GM23338 (cell line): ENCODE measurements at regions not wholly inside any gene's neighbourhood (a gene's known extent, or its start where the extent isn't known, plus 50 kb on each side); places are given as distances from the start of the nearest gene placed in this dataset.

Source experiments
- ATAC-seq: fragments of 200-7000 bp; cut with Tn5 transposase; 3 replicates; pipeline ENCODE4 v1.9.1; 2020
- DNase-seq: peaks from one replicate; pipeline ENCODE4 v3.0.0-alpha.2; 2015; ENCODE audit warnings: low spot score
- H2AFZ ChIP-seq: fragments of 200-600 bp; sonication (generic); 2 replicates; pipeline ENCODE4 v1.8.0; 2016; ENCODE audit warnings: antibody characterized with exemption, mild to moderate bottlenecking, moderate library complexity
- H3F3A ChIP-seq: fragments of 200-600 bp; sonication (generic); replicated peaks from 2 replicates; pipeline ENCODE4 v1.8.0; 2017; ENCODE audit warnings: antibody characterized with exemption, mixed run types, low read depth
- H3K27ac ChIP-seq: fragments of 200-600 bp; sonication (generic); 2 replicates; pipeline ENCODE4 v1.6.1; 2016; ENCODE audit warnings: low read depth
- H3K27me3 ChIP-seq: fragments of 200-600 bp; sonication (generic); 2 replicates; pipeline ENCODE4 v1.8.0; 2016; ENCODE audit warnings: mild to moderate bottlenecking, mixed run types, moderate library complexity; ENCODE audit not compliant: insufficient read depth
- H3K36me3 ChIP-seq: fragments of 200-600 bp; sonication (generic); 2 replicates; pipeline ENCODE4 v1.8.0; 2016; ENCODE audit warnings: mild to moderate bottlenecking; ENCODE audit not compliant: insufficient read depth
- H3K4me1 ChIP-seq: fragments of 200-600 bp; sonication (generic); 2 replicates; pipeline ENCODE4 v1.8.0; 2016; ENCODE audit warnings: mild to moderate bottlenecking, moderate library complexity; ENCODE audit not compliant: insufficient read depth
- H3K4me2 ChIP-seq: fragments of 200-600 bp; sonication (generic); 2 replicates; pipeline ENCODE4 v1.7.1; 2017; ENCODE audit warnings: mixed run types
- H3K4me3 ChIP-seq: fragments of 200-600 bp; sonication (generic); 2 replicates; pipeline ENCODE4 v1.6.1; 2016; ENCODE audit warnings: mixed run types
- H3K79me2 ChIP-seq: fragments of 200-600 bp; sonication (generic); replicated peaks from 2 replicates; pipeline ENCODE4 v1.8.0; 2017; ENCODE audit warnings: mild to moderate bottlenecking; ENCODE audit not compliant: insufficient read depth
- H3K9me2 ChIP-seq: fragments of 200-600 bp; sonication (generic); 2 replicates; pipeline ENCODE4 v1.8.0; 2017; ENCODE audit not compliant: insufficient read depth
- H4K20me1 ChIP-seq: fragments of 200-600 bp; sonication (generic); replicated peaks from 2 replicates; pipeline ENCODE4 v1.8.0; 2017; ENCODE audit warnings: mild to moderate bottlenecking; ENCODE audit not compliant: insufficient read depth
- H3K27ac Mint-ChIP-seq: 2 replicates; pipeline ENCODE4 v1.8.0; 2020; ENCODE audit warnings: inconsistent platforms, mild to moderate bottlenecking, moderate library complexity, mixed read lengths
- H3K27me3 Mint-ChIP-seq: 3 replicates; pipeline ENCODE4 v1.8.0; 2022; ENCODE audit warnings: low read depth, mild to moderate bottlenecking, moderate library complexity, mixed read lengths, inconsistent platforms; ENCODE audit not compliant: insufficient read depth, poor library complexity
- H3K36me3 Mint-ChIP-seq: 3 replicates; pipeline ENCODE4 v1.8.0; 2021; ENCODE audit warnings: low read depth, mild to moderate bottlenecking, inconsistent platforms, moderate library complexity, mixed read lengths
- H3K4me1 Mint-ChIP-seq: 3 replicates; pipeline ENCODE4 v1.8.0; 2020; ENCODE audit warnings: mild to moderate bottlenecking, inconsistent platforms, mixed read lengths
- H3K4me3 Mint-ChIP-seq: 3 replicates; pipeline ENCODE4 v1.8.0; 2021; ENCODE audit warnings: moderate library complexity, mild to moderate bottlenecking, inconsistent platforms, mixed read lengths
- H3K9me3 Mint-ChIP-seq: 3 replicates; pipeline ENCODE4 v1.8.0; 2020; ENCODE audit warnings: moderate library complexity, mild to moderate bottlenecking, inconsistent platforms, mixed read lengths
- CREB1 ChIP-seq: fragments of 250-450 bp; sonication (Bioruptor Pico); IDR thresholded peaks from 2 replicates; pipeline ENCODE4 v1.5.0; 2020; ENCODE audit warnings: low read depth, mild to moderate bottlenecking, moderate library complexity
- EZH2 ChIP-seq: fragments of 200-600 bp; sonication (generic); IDR thresholded peaks from one replicate; pipeline ENCODE4 v1.8.0; 2017; ENCODE audit warnings: antibody characterized with exemption, mild to moderate bottlenecking, low read depth; ENCODE audit not compliant: unreplicated experiment
- JUNB ChIP-seq: IDR thresholded peaks from one replicate; pipeline ENCODE4 v1.6.1; 2016; ENCODE audit warnings: antibody characterized with exemption; ENCODE audit not compliant: unreplicated experiment
- NANOG ChIP-seq: IDR thresholded peaks from 2 replicates; pipeline ENCODE4 v1.6.1; 2016; ENCODE audit warnings: antibody characterized with exemption, borderline replicate concordance
- POLR2AphosphoS5 ChIP-seq: IDR thresholded peaks from 2 replicates; pipeline ENCODE4 v1.6.1; 2016; ENCODE audit warnings: antibody characterized with exemption, low read depth
- ZNF331 ChIP-seq: fragments of 250-450 bp; sonication (Bioruptor Pico); IDR thresholded peaks from 2 replicates; pipeline ENCODE4 v1.5.0; 2020; ENCODE audit warnings: low read depth, mild to moderate bottlenecking, moderate library complexity
- ZNF462 ChIP-seq: fragments of 250-450 bp; sonication (Bioruptor Pico); IDR thresholded peaks from 2 replicates; pipeline ENCODE4 v1.5.0; 2020; ENCODE audit warnings: mild to moderate bottlenecking, moderate library complexity
- TF ChIP-seq, protein P1 (sequence below): IDR thresholded peaks from one replicate; pipeline ENCODE4 v1.6.1; 2018; ENCODE audit warnings: antibody characterized with exemption; ENCODE audit not compliant: unreplicated experiment

GRCh38 chr11:112590764-112591163 is 330.1 kb upstream of the PLET1 start (continued):
- TF ChIP-seq, protein P1, sequence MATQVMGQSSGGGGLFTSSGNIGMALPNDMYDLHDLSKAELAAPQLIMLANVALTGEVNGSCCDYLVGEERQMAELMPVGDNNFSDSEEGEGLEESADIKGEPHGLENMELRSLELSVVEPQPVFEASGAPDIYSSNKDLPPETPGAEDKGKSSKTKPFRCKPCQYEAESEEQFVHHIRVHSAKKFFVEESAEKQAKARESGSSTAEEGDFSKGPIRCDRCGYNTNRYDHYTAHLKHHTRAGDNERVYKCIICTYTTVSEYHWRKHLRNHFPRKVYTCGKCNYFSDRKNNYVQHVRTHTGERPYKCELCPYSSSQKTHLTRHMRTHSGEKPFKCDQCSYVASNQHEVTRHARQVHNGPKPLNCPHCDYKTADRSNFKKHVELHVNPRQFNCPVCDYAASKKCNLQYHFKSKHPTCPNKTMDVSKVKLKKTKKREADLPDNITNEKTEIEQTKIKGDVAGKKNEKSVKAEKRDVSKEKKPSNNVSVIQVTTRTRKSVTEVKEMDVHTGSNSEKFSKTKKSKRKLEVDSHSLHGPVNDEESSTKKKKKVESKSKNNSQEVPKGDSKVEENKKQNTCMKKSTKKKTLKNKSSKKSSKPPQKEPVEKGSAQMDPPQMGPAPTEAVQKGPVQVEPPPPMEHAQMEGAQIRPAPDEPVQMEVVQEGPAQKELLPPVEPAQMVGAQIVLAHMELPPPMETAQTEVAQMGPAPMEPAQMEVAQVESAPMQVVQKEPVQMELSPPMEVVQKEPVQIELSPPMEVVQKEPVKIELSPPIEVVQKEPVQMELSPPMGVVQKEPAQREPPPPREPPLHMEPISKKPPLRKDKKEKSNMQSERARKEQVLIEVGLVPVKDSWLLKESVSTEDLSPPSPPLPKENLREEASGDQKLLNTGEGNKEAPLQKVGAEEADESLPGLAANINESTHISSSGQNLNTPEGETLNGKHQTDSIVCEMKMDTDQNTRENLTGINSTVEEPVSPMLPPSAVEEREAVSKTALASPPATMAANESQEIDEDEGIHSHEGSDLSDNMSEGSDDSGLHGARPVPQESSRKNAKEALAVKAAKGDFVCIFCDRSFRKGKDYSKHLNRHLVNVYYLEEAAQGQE, result no peak
- TF ChIP-seq NANOG (no peak), JUNB (no peak), ZNF331 (CRISPR knock-in tag) (no peak)

DNA sequence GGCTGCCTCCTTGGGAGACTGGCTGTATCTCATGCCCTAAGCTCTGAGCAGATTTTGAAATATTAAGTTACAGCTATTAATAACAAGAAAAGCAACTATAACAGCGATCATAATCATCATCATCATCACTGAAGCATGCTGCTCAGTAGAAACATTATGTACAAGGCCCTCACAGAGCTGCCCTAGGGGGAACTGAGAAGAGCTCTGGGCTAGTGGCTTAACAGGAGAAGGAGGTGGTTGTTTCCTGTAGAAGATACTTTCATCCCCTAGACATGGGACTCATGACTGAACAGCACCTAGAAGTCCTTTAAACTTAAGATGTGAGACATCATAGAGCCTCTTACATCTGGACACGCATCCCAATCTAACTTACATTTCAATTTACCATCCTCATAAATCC is 332.8 kb upstream of the PLET1 start:
- Mint-ChIP-seq H3K27me3 (no peaks in the 10 kb centered on the region), H3K36me3 (peaks cover 5% of the 10 kb centered on the region; the same call in 1 of the 3 replicates), H3K9me3 (peaks cover 10% of the 10 kb centered on the region), H3K4me3 (no peak overlapping the region), H3K4me1 (peaks cover 32% of the 10 kb centered on the region), H3K27ac (no peak overlapping the region)
- peaks cover 24% of the 10 kb centered on the region for H3K9me2 ChIP-seq
- H3K36me3 ChIP-seq, result no peaks in the 10 kb centered on the region
- ATAC-seq (no peak), DNase-seq (no peak)
- no peak overlapping the region for H3K27ac ChIP-seq
- H3K27me3 ChIP-seq, result no peaks in the 10 kb centered on the region
- H3F3A ChIP-seq, result 0 out of 2 replicates have a peak, but pooled peaks cover 3% of the 10 kb centered on the region
- no peak overlapping the region for H3K4me3 ChIP-seq
- no peak for TF ChIP-seq EZH2
- no peak for TF ChIP-seq POLR2AphosphoS5
- no peaks in the 10 kb centered on the region for H4K20me1 ChIP-seq
- no peaks in the 10 kb centered on the region for H3K79me2 ChIP-seq
- peaks cover 13% of the 10 kb centered on the region for H3K4me1 ChIP-seq
- no peak overlapping the region for H2AFZ ChIP-seq
- H3K4me2 ChIP-seq, result no peak overlapping the region

DNA sequence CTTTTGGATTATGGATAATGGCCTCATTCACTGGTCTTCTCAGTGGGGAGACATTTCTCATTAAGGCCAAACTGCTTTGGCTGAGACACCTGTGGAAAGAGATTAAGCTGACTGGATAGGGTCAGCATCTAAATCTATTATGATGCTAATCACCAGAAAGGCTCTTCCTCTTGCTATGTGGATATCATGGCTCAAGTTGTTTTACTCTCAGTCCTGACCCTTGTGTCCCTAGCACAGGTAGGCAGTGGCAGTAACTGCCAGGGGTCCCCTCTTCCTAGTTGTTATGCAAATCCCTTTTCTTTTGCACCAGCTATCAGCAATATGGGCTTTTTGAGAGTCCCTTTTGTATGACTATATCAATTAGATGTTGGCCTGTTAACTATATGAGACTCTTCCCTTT is 335.7 kb upstream of the PLET1 start:
- H4K20me1 ChIP-seq, result no peaks in the 10 kb centered on the region
- ATAC-seq, result peak; percentile 64
- H3K4me1 ChIP-seq, result peaks cover 13% of the 10 kb centered on the region
- peaks cover 5% of the 10 kb centered on the region; the same call in 1 of the 3 replicates for H3K36me3 Mint-ChIP-seq
- H3K36me3 ChIP-seq, result no peaks in the 10 kb centered on the region
- peaks cover 21% of the 10 kb centered on the region for H3K4me1 Mint-ChIP-seq
- peak overlapping the region; percentile 43; the same call in 1 of the 2 replicates for H3K4me2 ChIP-seq
- peaks cover 24% of the 10 kb centered on the region for H3K9me2 ChIP-seq
- H3K27me3 ChIP-seq, result no peaks in the 10 kb centered on the region
- TF ChIP-seq CREB1 (no peak), ZNF462 (peak; percentile 35; the same call in 1 of the 2 replicates)
- no peak overlapping the region for H3K4me3 Mint-ChIP-seq
- H3K27me3 Mint-ChIP-seq, result no peaks in the 10 kb centered on the region
- DNase-seq, result no peak
- no peak overlapping the region for H2AFZ ChIP-seq
- no peak overlapping the region for H3K27ac ChIP-seq
- no peak overlapping the region for H3K27ac Mint-ChIP-seq
- peaks cover 10% of the 10 kb centered on the region for H3K9me3 Mint-ChIP-seq
- H3K4me3 ChIP-seq, result no peak overlapping the region
- H3F3A ChIP-seq, result 0 out of 2 replicates have a peak, but pooled peaks cover 3% of the 10 kb centered on the region
- H3K79me2 ChIP-seq, result no peaks in the 10 kb centered on the region
